BJ (cell line): ENCODE measurements at regions not wholly inside any gene's neighbourhood (a gene's known extent, or its start where the extent isn't known, plus 50 kb on each side); places are given as distances from the start of the nearest gene placed in this dataset.

Experiments
- CTCF ChIA-PET: fragments of 350-600 bp; formaldehyde crosslinking; extraction: SDS; loops from one replicate; lab custom pipeline; 2021; ENCODE audit warnings: antibody characterized with exemption, inconsistent platforms; lab: Yijun Ruan, JAX
- POLR2A ChIA-PET: fragments of 300-600 bp; sonication (Branson Sonifier 250); formaldehyde crosslinking; extraction: SDS; loops from one replicate; lab custom pipeline; 2021; ENCODE audit warnings: antibody characterized with exemption; lab: Charles Lee
- DNase-seq: peaks from one replicate; pipeline ENCODE4 v3.0.0-alpha.2; 2011; ENCODE audit warnings: low read depth
- H3K27me3 ChIP-seq: 2 replicates; pipeline ENCODE4 v1.6.0; 2011; ENCODE audit warnings: low read length; ENCODE audit not compliant: control insufficient read depth, insufficient read depth
- H3K36me3 ChIP-seq: 2 replicates; pipeline ENCODE4 v1.5.1; 2011; ENCODE audit warnings: low read length; ENCODE audit not compliant: control insufficient read depth, insufficient read depth
- H3K4me3 ChIP-seq: 2 replicates; pipeline ENCODE4 v1.5.1; 2011; ENCODE audit warnings: low read depth, mild to moderate bottlenecking, control low read depth, low read length
- TF ChIP-seq, protein P1 (sequence below): IDR thresholded peaks from 2 replicates; pipeline ENCODE4 v1.5.1; 2011; ENCODE audit warnings: low read depth, mild to moderate bottlenecking, control low read depth, inconsistent platforms, low read length, moderate library complexity; ENCODE audit not compliant: insufficient read depth

GRCh38 chr10:8520382-8520781, 465.9 kb downstream of the GATA3 start:
- TF ChIP-seq, protein P1, sequence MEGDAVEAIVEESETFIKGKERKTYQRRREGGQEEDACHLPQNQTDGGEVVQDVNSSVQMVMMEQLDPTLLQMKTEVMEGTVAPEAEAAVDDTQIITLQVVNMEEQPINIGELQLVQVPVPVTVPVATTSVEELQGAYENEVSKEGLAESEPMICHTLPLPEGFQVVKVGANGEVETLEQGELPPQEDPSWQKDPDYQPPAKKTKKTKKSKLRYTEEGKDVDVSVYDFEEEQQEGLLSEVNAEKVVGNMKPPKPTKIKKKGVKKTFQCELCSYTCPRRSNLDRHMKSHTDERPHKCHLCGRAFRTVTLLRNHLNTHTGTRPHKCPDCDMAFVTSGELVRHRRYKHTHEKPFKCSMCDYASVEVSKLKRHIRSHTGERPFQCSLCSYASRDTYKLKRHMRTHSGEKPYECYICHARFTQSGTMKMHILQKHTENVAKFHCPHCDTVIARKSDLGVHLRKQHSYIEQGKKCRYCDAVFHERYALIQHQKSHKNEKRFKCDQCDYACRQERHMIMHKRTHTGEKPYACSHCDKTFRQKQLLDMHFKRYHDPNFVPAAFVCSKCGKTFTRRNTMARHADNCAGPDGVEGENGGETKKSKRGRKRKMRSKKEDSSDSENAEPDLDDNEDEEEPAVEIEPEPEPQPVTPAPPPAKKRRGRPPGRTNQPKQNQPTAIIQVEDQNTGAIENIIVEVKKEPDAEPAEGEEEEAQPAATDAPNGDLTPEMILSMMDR, result no peak
- no peaks in the 10 kb centered on the region for H3K27me3 ChIP-seq
- no peak overlapping the region for H3K4me3 ChIP-seq
- no peak for DNase-seq
- ChIA-PET POLR2A (no interaction called here), CTCF (no interaction called here)
- H3K36me3 ChIP-seq, result no peaks in the 10 kb centered on the region

- TF ChIP-seq, protein P1, result no peak
- DNase-seq, result no peak
- ChIA-PET CTCF (no interaction called here), POLR2A (no interaction called here)
- Histone ChIP-seq H3K4me3 (no peak overlapping the region), H3K36me3 (no peaks in the 10 kb centered on the region), H3K27me3 (no peaks in the 10 kb centered on the region)
Observed at GRCh38 chr10:8527773-8528172, 473.3 kb downstream of the GATA3 start.

DNA sequence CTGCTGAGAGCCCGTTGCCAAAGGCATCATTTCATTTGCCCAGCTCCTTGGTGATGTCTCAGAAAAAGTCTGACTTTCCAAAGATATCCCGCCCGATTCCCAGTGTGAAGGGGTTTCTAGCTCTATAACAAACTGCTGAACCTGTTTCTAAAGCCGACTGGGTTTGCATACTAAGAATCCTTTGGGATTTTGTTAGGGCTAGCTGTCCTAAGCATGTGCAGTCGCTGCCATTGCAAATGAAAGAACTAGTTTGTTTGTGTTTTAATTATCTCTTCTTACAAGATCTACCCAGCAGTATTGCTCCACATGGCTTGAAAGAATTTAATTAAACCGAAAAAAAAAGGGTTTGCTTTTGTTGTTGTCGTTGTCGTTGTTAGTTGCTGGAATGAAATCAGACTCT, 476.6 kb downstream of the GATA3 start:
- Histone ChIP-seq H3K27me3 (no peaks in the 10 kb centered on the region), H3K4me3 (no peak overlapping the region), H3K36me3 (no peaks in the 10 kb centered on the region)
- DNase-seq, result no peak
- POLR2A ChIA-PET, result no interaction called here
- TF ChIP-seq, protein P1, result no peak
- CTCF ChIA-PET, result no interaction called here

DNA sequence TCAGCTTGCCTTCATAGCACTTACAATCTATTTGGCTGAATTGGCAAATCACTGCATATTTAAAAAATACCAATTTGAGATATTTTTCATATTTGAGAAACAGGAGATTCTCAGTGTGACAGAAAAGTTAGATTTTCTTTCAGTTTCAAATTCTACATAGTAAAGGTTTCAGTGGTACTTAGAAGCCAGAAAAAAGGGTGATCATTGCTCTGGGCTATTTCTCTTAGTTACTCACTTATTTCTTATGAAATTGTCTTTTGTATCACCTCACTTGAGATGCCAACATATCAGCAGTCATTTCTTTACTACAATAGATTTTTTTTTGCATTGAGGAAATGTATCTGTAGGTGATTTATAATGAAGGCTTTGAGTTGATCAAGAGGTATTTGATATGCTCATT, 478.2 kb downstream of the GATA3 start:
- TF ChIP-seq, protein P1, result no peak
- CTCF ChIA-PET, result no interaction called here
- Histone ChIP-seq H3K4me3 (no peak overlapping the region), H3K36me3 (no peaks in the 10 kb centered on the region), H3K27me3 (no peaks in the 10 kb centered on the region)
- no peak for DNase-seq
- POLR2A ChIA-PET, result no interaction called here

DNA sequence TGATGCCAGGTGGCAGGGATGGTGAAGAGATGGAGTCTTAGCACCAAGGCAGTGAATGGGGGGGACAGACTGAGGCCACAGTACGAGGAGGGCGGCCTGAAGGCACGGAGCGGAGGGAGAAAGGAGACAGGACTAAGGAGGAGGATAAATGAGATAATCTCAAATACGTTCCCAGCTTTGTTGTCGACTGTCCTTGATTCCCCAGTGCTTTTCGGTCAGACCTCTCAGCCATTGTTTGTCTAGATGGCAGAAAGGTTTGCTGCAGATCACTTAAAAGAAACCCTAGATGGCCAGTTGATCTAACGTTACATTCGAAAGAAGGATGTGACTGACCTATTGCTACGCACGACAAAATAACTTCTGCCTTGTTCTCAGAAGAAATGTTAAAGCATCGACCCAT, 479.0 kb downstream of the GATA3 start:
- Histone ChIP-seq H3K36me3 (no peaks in the 10 kb centered on the region), H3K27me3 (no peaks in the 10 kb centered on the region), H3K4me3 (no peak overlapping the region)
- TF ChIP-seq, protein P1, result no peak
- no peak for DNase-seq
- ChIA-PET POLR2A (no interaction called here), CTCF (no interaction called here)
